HL-60 (cell line): ENCODE measurements at regions not wholly inside any gene's neighbourhood (a gene's known extent, or its start where the extent isn't known, plus 50 kb on each side); places are given as distances from the start of the nearest gene placed in this dataset.
"Not testable (repeated sequence)": the region's sequence is repeated elsewhere in the genome, so short reads cannot be mapped to it uniquely, and the experiment has no call there.

Experiments used
- DNase-seq, 2 experiments: peaks; one replicate each; pipeline ENCODE4 v3.0.0-alpha.2; 2010 to 2020; ENCODE audit warnings: low read depth in 1 of 2, low spot score in 1 of 2
- H3K27ac ChIP-seq: fragments of 250-450 bp; sonication (Bioruptor Pico); replicated peaks from 2 replicates; pipeline ENCODE4 v1.5.1; 2020; ENCODE audit warnings: mild to moderate bottlenecking, moderate library complexity
- H3K27me3 ChIP-seq: fragments of 250-450 bp; sonication (Bioruptor Pico); 2 replicates; pipeline ENCODE4 v1.5.1; 2021; ENCODE audit warnings: mild to moderate bottlenecking, moderate library complexity; ENCODE audit not compliant: insufficient read depth, poor library complexity, severe bottlenecking
- H3K4me3 ChIP-seq: replicated peaks from 2 replicates; pipeline ENCODE4 v1.5.1; 2011; ENCODE audit warnings: mild to moderate bottlenecking, control low read depth, low read length; ENCODE audit not compliant: insufficient read depth
- CTCF ChIP-seq: IDR thresholded peaks from one replicate; pipeline ENCODE4 v1.5.1; 2011; ENCODE audit warnings: low read length, control low read depth, inconsistent platforms; ENCODE audit not compliant: insufficient read depth
- GABPA ChIP-seq: IDR thresholded peaks from 2 replicates; pipeline ENCODE4 v1.6.1; 2012; ENCODE audit warnings: low read depth
- POLR2AphosphoS5 ChIP-seq: IDR thresholded peaks from 2 replicates; pipeline ENCODE4 v1.6.1; 2012; ENCODE audit warnings: low read depth
- REST ChIP-seq: IDR thresholded peaks from 2 replicates; pipeline ENCODE4 v1.6.1; 2012; ENCODE audit warnings: low read depth; ENCODE audit not compliant: insufficient replicate concordance
- SPI1 ChIP-seq: IDR thresholded peaks from 2 replicates; pipeline ENCODE4 v1.6.1; 2012; ENCODE audit warnings: low read depth, mild to moderate bottlenecking, borderline replicate concordance

- no peak overlapping the region for H3K27ac ChIP-seq
- no peak for TF ChIP-seq CTCF
- TF ChIP-seq GABPA, result no peak
- TF ChIP-seq REST, result no peak
- TF ChIP-seq POLR2AphosphoS5, result no peak
- TF ChIP-seq SPI1, result no peak
- DNase-seq, result no peak
- H3K27me3 ChIP-seq, result no peaks in the 10 kb centered on the region
- H3K4me3 ChIP-seq, result no peak overlapping the region
Observed at GRCh38 chr9:80994892-80995291, 694.5 kb downstream of the TLE1 start.

- H3K4me3 ChIP-seq, DNase-seq, H3K27ac ChIP-seq, H3K27me3 ChIP-seq: not testable (repeated sequence)
Observed at GRCh38 chr9:80985595-80985994, 703.8 kb downstream of the TLE1 start.

GRCh38 chr9:80976403-80976802 is 712.9 kb downstream of the TLE1 start:
- no peak overlapping the region for H3K4me3 ChIP-seq
- TF ChIP-seq REST (no peak), SPI1 (no peak), CTCF (no peak), POLR2AphosphoS5 (no peak), GABPA (no peak)
- no peaks in the 10 kb centered on the region for H3K27me3 ChIP-seq
- no peak for DNase-seq
- H3K27ac ChIP-seq, result no peak overlapping the region

GRCh38 chr9:80970377-80970776 is 719.0 kb downstream of the TLE1 start:
- not testable (repeated sequence) for H3K4me3 ChIP-seq, H3K27me3 ChIP-seq

GRCh38 chr9:80968611-80969010 is 720.7 kb downstream of the TLE1 start:
- TF ChIP-seq CTCF (no peak), SPI1 (no peak), GABPA (no peak), REST (no peak)
- no peak for DNase-seq
- H3K27ac ChIP-seq, result no peak overlapping the region
- no peak overlapping the region for H3K4me3 ChIP-seq
- H3K27me3 ChIP-seq, result no peaks in the 10 kb centered on the region

More at GRCh38 chr9:80970377-80970776, 719.0 kb downstream of the TLE1 start:
- not testable (repeated sequence) for DNase-seq, H3K27ac ChIP-seq
